ENCODE measurements at regions not wholly inside any gene's neighbourhood (a gene's known extent, or its start where the extent isn't known, plus 50 kb on each side); places are given as distances from the start of the nearest gene placed in this dataset.

DNA sequence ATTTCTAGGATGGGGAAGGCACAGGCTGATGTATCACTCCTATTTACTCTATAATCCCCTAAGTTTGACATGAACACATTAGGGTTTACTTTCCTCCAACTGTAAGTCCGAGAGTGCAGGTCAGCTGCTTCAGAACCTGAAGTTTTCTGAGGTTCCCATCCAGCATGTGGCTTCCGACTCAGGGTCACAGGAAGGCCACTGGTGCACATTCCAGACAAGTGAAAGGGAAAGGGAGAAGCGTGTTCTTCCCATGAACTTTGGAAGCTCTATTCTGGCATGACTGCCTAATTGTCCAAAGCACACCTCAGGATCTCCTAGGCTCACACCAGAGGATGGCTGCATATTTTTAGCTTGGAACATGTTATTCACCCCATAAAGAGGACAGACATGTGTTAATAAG, 602.6 kb downstream of the SEMA5A start:
- no peak for DNase-seq

DNA sequence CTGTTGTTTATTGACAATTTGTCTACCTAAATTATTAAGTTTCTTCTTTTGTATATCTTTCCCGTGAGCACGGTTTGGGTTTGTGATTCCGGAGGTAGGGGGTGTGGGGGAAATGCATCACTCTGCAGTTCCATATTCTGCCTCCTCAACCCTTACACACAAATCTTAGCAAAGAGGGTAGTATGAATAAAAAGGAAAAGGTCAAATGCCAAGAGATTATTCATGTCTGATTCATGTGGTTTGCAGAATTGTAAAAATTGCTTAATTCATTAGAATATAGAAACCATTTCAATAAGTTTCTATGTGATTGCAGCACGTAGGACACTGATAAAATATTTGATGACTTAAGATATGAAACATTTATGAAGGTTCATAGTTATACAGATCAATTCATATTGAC, 601.9 kb downstream of the SEMA5A start:
- DNase-seq: no peak

DNA sequence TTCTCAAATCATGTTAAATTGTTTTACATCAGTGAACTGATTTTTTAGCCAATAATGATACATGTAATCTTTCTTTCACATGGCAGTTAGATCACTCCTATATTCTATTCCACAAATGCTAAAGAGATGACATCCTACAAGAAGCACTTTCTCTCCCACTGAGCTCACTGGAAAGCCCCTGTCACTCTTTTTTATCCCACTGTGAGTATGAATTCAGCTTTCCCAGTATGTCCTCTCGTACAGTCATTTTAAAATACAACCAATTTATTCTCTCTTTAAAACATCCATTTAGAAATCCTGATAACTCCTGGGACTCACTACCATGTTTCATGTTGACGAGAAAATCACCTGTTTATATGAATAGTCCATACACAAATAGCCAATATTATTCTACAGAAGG, 599.9 kb downstream of the SEMA5A start:
- no peak for DNase-seq

DNA sequence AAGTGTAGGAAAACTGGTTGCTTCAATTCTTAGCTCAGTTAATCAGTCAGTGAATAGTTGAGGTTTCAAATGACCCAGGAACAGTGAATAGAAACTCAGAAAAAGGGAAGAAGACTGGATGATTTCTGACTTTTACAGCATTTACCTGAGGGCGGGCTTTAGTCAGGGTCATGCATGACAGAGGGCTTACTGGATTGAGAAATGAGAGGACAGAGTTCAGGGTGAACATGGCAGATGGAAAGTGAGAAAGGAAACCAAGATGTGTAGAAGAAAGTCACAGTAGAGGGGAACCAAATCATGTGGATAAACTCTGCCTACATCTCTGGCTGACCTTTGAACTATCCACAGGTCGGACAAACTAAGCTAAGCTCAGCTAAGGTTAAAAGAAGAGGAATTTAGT, 596.0 kb downstream of the SEMA5A start:
- no peak for DNase-seq

DNA sequence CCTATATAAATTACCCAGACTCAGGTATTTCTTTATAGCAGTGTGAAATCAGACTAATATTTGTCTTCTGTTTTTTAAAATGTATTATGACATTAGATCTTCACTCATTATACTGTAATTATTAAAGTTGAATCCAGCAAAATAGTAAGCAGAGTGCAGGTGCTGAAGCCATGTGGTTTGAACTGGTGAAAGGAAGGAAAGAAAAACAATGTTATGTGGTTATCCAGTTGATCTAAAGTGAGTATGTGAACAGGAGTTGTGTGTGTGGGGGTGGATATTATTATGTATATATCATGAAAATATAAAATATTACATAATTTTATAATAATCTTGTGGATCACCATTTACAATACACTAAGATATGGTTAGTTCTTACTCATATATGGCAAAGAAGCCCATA, 593.7 kb downstream of the SEMA5A start:
- DNase-seq: no peak

DNA sequence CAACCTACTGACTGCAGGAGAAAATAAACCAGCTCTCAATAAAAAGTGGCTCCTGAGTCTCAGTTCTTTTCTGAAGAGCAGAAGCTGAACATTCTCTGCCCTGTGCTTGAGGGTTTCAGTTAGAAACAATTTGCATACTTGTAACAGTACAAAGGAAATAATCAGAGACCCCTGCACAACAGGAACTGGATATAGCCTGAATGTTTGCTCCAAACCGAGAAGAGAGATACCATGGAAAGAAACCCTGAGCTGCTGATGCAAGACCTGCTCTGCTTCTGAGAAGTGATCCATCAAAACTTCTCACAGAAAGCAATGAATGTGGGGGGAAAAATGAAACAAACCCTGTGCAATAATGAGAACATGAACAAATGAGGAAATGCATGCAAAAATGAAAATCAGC, 592.9 kb downstream of the SEMA5A start:
- DNase-seq: no peak

DNA sequence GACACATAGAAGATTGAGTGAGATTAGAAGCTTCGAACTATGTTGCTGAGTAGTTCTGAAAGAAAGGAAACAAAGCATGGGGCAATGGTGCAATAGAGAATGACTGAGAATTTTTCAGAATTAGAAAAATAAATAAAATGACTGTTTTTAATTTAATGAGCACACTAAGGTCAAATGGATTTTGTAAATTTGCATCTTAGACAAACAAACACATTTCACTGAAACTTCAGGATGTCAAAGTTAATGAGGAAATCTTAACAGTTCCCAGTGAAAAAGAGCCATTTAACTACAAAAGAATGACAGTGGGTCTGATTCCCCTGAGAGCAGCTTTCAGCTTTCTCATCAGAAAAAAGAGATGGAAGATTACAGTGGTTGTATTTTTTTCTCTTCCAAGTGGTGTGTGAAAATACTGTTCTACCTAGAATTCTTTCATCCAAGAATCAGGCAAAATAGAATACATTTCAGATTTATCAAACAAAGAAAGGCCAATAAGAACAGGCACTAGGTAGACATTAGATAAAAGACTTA, 591.9 kb downstream of the SEMA5A start:
- DNase-seq: no peak

DNA sequence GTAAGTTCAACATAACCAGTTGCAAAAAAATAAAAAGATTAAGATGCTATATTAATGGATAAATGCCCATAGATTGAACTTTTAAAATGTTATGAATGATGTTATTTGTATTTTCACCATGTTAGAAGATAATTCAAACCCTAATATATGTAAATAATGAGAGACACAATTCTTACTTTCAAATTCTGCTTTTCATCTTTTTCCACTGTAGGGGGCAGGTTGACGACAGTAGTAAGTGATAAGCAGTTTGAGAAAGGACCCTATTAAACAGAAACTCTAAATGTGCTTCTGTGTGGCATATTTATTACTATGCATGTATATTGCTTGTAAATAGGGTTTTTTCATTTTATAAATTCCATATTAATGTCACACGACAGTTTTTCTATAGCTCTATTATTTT, 591.1 kb downstream of the SEMA5A start:
- no peak for DNase-seq

DNA sequence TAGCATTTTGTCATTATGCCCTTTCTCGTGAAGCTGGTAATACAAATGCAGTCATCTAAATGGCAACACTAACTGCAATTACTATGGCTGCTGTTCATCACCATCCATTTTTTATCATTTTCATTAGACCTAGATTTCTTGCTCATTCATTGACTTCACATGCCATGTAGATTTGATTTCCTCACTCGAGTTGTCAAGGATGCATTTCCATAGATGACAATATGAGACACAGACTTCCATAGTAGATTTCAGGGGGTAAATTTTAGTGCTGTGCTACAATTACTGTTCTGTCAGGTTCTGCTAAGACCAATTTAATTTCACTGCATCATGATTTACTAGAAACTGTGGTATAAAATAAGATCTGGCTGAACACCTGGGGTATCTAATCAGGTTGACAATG, 589.2 kb downstream of the SEMA5A start:
- DNase-seq: no peak

DNA sequence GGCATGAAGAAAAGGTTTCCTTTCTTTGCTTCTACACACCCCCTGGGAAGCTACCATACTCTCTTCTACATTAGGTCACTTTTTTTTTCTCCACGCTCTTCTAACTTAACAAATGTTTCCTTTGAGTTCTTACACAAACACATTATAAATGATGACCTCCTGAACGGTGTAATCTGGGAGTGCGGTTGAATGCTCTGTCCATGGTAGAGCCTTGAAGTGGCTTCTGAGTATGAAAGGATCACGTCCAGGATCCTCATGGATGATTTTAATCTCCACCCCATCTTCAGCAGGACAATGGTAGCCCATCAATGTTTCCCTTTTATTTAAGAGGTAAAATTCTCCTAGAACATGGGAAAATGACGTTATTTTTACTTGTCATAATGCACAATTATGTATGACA, 587.3 kb downstream of the SEMA5A start:
- DNase-seq: no peak

DNA sequence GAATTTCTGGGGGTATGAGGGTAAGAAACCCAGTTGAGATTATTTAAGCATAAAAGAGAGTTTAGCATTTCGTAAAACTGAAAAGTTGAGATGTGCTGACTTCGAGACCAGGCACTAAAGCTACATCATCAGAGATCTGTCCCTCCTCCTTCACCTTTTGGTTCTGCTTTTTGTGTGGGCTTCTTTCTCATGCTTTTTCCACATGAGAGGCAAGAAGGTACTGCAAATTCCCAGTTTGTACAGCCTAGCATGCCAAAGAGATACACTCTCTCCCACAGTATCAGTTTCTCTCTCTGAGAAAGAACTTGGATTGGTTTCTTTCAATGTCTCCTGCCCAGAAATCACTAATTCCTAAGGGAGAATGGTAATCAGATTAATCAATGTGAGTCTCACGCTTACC, 584.7 kb downstream of the SEMA5A start:
- DNase-seq: no peak

DNA sequence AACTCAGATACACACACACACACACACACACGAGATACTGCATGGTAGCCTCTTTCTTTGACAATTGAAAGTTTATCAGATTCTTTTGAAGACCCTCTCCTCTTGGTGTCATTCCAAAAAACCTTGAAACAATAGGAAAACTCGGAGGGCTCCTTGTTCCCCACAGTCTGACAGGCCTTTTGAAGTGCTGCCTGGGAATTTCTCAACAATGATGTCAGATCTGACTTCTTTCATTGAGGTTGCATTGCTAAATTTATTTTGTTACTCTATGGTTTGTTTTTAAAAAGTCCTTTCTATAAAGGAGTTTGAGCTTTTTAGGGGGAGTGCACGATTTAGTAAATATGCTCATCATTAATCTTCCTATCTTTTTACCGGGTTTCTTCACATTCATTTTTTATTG, 583.9 kb downstream of the SEMA5A start:
- DNase-seq: no peak

DNA sequence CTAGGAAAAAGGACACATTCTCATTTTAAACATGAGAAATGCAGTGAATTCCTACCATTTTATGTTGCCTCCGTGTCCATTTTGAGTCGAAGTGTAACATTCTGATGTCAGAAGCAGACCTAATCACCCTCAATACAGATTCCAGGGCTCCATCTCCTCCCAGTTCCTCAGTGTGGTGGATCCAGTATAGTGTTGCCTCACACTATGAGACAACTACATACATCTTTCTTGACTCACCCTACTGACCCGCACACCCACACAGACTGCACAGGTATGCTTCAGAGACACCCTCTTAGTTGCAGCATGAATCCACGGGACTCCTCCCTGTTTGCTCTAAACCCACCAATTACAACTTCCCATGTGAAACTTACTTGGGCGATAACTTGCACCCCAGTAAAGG, 564.9 kb downstream of the SEMA5A start:
- DNase-seq: no peak

DNA sequence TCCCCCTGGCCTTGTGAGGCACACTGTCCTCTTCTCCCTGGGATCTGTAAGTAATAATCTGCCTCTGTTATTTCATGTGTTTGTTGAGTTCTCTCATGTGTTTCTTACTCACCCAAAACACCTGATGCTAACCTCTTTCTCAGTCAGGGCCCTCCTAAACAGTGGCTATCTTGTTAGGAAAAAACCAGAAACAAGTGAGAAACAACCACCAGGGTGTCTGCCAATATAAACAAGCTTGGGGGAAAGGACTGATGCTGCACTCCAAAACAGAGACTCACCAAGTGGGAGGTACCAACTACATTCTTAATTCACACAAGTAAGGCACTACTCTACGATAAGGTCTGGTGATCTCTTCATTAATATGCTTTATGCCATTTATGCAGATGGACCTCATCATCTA, 564.4 kb downstream of the SEMA5A start:
- DNase-seq: no peak

DNA sequence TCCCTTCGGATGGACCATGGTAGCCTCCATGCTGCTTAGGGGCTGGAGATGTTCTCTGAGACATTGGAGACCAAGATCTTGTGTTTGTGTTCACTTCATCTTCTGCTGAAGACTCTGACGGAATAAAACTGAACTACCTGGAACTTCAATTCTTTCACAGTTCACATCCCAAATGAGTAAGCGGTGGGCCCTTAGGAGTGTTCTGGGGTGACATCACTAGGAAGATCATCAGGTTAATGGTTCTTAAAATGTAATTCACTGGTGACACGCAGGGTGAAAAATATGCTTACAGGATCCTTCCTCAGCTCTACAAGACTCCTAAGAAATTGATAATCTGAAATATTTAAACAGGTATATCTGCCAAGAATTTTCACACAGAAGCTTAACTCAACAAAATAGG, 561.5 kb downstream of the SEMA5A start:
- DNase-seq: no peak

Measured in activated CD8-positive, alpha-beta memory T cell treated with anti-CD3 and anti-CD28 coated beads, Interleukin-2, amount 50 U/mL, for 48 hours (primary cell).